GM18498 (cell line): ENCODE measurements at regions not wholly inside any gene's neighbourhood (a gene's known extent, or its start where the extent isn't known, plus 50 kb on each side); places are given as distances from the start of the nearest gene placed in this dataset.

Experiments used
- ATAC-seq: cut with Tn5 transposase; IDR thresholded peaks from one replicate; pipeline ENCODE4 v1.9.1; 2021; ENCODE audit warnings: mild to moderate bottlenecking, moderate library complexity; ENCODE audit not compliant: unreplicated experiment

DNA sequence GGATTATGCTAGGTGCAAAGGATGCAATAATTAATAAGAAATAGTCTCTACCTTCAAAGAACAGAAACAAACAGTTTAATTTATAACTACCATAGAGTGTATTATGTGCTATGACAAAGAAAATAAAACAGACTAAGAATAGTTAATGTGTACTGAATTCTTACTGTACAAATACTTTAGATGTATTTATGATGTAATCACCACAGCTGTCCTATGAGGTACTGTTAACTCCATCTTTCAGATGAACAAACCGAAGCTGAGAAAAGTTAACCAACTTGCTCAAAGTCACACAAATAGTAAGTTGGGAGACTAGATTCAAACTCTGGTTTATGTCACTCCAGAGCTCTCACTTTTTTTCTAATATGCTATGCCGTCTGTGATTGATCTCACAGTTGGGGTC, 77.0 kb upstream of the FGGY start:
- ATAC-seq, result no peak

DNA sequence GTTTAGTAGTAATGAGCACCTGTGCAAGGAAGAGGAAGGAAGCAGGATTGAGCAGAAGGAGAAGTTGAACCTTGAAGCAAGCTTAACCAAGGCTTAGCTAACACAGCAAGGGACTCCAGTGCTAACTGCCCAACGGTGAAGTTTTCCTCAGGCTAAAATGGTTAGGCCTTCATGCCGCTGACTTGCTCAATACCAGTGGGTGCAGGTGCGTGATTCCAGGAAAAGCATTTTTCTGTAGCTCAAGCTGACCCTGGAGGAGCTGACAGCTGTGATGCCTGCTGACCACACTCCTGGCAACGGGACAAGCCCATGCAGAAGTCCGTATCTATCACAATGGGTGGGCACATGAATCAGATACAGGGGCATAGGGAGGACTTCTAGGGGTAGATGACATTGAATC, 76.5 kb upstream of the FGGY start:
- ATAC-seq, result no peak

DNA sequence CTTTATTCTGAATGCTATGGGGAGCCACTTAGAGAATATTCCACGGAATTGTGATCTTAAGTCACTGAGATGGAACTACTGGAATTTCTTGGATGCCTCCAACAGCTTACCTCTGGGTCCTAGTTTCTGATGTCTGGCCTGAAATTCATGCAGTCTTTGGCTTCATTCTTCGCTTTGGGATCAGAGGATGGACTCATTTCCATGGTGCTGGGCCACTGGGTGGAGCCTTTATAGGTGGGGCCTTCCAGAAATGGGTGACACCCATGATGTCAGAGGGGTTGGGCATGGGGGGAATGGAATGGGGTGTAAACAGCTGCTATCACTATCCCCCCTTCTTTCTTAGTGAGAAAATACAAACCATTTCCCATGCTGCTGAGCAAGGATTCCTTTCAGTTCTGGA, 73.7 kb upstream of the FGGY start:
- ATAC-seq, result no peak

DNA sequence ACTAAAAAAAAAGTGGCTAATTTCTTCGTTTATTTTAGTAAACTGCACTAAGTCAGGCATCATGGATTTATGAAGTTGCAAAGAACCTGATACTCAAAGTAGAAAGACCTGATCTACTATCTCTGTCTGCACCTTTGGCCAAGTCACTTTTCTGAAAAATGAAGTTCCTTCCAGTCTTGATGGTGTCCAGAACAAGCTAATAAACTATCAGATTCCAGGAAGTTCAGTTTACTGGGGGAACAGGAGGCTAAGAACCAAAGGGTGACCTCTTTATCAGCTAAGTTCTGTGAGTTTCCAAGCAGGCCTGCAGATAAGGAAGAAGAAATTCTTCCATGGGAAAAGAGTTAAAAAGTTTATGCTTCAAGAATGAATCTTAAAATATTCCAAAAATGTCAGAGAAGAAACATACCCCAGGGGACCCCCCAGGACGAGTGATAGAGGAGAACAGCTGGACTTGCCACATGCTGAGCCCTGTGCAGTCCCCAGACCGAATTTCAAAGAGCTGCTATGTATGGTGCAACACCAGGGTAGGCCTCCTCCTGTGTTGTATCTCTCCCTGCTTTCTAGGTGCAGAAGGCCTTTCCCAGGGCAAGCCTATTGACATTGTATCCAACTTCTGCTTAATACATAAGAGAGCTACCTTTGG, 72.8 kb upstream of the FGGY start:
- ATAC-seq, result no peak

DNA sequence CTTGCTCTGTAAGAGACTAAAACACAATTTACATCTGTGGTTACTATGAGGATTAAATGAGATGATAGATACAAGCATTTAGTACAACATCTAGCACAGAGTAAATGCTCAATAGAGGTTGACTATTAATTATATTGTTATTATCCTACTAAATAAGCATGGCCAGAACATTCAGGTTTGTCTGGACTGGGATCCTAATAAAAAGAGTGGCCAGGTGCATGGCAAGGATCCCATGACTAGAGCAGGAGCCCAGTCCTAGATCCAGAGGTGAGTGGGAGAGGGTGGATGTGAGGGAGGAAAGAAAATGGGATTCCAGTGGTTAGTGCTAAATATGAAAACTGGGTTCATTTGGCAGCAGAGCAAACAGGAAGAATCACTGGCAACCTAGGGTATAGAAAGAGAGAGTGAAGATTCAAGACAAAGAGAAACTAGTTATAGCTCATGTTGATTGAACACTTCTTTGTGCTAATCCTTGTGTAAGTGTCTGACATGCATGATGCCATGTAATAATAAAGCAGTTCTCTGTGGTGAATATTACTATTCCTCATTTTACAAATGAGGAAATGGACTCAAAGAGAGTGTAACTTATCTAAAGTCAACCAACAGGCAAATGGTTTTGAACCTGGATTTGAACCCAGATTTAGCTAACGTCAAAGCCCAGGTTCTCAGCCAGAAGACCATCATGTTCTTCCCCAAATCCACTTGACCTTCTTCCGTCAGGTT, 71.1 kb upstream of the FGGY start:
- ATAC-seq, result no peak

DNA sequence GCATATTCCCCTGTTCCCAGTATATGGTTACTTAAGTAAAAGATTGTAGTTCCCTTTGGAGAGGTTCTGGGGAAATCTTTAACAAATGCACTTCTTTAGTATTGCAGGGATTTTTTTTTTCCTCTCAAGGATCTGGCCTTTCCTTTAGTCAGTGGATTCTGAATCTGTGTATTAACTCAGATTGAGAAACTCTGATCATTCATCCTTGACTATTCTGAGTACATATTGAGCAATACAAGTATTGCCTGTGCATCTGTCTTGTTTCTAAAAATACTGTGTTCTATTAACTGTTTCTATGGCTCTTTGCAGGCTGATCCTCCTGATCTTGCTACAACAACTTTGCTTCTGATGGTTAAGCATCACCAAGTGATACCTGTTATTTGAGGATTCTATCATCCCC, 67.8 kb upstream of the FGGY start:
- ATAC-seq, result no peak

DNA sequence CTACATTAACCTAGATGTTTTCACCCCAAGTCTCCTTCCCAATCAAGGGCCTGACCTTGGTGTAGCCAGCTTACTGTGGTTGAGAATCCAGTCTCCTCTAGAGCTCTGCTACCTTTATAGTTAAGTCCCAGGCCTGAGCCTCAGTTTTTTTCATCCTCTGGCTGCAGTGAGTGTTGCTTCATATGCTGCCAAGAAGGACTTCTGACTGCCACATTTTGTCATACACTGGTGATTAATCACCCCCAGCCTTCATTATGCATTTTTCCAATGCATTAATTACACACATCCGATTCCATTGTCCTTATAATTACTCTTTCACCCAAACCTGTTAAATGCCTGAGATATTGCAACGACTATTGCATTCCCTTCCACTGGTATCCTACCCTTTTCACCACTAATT, 66.3 kb upstream of the FGGY start:
- ATAC-seq, result no peak

DNA sequence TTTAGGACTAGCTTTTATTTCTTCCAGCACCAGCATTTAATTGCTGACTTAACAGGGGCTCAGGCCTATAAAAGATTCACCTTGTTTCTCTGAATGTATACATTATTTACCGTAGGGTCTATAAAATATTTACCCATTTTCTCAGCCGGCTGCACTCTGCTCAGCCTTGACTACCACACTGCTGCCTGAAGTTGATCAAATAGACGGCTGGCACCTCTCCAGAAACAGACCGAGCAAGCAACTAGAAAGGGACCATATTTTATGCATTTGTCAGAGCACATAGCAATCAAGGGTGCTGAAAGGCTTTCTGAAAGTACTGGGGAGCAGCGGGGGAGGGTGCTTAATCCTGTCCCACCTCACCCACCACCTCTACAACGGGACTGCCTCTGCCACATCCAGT, 64.7 kb upstream of the FGGY start:
- no peak for ATAC-seq

DNA sequence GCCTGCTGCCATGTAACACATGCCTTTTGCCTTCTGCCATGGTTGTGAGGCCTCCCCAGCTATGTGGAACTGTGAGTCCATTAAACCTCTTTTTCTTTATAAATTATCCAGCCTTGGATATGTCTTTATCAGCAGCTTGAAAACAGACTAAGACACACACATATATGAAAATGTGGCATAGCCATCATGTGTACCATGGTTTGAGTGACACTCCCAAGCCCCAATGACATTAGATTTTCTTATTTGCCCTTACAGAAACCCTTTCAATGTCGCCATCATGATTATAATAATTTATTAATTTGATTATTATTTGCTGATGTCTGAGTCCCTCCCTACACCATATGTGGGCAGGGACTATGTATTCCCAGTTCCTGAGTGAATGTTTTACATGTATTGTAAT, 63.5 kb upstream of the FGGY start:
- ATAC-seq, result no peak

DNA sequence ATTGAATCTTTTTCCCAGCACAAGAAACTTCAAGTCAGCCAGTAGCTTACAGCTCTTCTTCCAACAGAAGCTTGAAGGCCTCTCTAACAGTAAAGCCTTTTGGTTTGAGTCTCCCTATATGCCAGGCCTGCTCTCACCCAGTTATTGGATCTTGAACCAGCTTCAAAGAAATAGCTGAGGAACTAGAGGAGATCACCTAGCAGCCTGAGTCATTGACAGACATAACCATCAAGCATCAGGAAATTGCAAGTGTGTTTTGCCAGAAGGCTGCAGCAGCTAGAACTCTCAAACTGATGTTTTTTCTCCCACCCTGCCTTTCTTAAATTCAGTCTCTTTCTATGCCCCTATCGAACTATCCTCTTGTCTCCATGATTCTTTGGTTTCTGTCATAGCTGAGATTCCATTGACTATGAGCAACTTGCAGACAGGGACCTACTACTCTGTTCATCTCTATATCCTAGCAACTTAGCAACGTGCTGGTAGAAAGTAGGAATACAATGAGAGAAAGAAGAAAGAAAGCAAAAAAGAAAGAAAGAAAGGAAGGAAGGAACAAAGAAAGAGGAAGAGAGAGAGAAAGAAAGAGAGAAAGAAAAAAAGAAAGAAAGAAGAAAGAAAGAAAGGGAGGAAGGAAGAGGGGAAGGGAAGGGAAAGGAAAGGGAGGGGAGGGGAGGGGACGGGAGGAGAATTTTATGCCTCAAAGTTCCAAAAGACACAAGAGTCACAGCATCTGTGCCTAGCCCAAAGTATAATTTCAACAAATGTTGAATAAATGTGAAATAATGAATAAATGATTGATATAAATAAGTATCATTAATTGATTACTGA, 60.0 kb upstream of the FGGY start:
- no peak for ATAC-seq

DNA sequence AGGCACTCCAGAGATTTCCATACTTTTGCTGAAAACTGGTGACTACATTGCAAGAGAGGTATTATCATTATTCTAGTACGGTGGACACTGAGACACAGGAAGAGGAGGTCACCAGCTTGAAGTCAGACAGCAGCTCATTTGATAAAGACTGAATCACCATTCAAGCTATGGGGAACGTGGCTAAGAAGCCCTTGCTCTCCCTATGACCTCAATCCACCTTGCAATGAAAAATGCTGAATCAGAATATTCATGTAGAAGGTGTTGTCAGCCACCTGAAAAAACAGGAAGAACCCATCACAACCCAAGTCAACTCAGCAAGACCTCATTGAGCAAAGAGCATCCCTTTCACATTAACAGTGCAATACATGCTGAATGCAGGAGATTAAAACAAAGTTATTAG, 59.0 kb upstream of the FGGY start:
- no peak for ATAC-seq

DNA sequence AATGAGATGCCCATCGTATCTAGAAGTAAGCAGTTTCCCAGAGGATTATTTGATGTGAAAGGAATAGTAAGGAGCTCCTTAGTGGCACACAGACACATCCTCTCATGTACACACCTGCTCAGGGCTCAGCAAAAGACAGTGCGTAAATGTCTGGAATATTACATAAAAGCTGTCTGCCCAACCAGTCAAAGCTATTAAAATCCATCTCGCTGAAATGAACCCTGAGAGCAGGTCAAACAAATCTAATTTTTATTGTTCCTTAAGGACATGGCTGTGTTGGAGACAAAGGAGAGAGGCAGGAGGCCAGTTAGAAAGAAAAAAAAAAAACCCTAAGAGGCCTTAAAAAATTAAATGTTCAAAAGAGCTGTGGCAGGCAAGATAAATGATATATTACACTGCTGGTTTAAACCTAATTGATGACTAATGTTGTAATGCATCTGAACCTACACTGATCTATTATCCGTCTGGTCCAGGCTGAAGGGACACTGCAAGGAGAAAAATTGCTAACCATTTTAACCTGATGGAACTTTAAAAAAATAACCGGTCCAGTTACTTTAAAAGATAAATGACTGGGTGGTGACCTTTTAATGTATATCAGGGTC, 58.5 kb upstream of the FGGY start:
- no peak for ATAC-seq

DNA sequence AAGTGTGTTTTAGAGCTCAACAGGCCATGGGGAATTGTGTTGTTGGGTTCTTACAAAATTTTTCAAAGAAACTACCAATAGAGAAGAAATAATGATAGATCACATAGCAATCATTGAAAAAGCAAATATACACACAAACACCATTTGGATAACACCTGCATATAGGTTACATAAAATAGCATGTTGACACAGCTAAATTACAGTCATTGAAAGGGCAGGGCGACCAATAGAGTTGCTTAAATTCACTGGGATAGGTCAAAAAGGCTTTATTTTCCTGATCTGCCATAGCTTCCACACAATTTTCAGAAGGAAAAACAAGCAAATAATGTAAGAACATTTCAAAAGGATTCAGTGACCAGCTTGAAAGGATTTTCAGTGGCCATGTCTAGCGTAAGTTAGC, 57.9 kb upstream of the FGGY start:
- ATAC-seq, result no peak

DNA sequence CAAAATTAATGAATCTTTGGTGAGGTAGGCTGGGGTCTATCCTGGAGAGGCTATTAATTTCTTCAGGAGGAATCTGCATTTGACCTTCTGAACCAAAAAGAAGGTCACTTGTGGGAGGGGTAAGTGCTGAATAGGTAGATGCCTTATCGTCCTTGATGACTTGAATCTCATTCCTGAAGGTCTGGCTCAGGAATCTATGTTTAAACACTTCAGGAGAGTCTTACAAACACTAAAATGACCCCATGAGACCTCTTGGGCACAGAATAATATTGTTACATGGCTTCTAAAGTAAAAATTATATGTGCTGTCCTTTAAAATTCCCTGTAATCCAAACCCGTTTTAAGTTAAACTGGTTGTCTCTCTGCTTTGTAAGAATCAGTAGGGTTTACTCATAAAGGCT, 55.0 kb upstream of the FGGY start:
- ATAC-seq, result no peak

DNA sequence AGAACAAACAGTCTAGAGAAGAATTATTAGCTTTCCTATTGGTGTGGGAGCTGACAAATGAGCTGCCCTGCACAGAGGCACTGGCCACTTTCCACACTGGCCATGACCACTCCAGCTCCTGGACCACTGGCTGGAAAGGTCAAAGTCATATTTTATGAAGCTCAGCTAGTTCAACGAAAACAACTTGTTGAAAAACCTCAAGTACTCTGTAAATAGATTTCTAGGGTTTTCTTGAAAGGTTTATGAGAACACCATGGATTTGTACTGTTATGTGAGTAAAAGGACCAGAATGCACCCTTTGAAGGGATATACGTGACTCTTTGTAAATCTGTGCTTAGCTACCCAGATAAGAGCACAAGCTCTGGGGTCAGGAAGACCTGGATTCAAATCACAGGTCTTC, 54.5 kb upstream of the FGGY start:
- no peak for ATAC-seq

DNA sequence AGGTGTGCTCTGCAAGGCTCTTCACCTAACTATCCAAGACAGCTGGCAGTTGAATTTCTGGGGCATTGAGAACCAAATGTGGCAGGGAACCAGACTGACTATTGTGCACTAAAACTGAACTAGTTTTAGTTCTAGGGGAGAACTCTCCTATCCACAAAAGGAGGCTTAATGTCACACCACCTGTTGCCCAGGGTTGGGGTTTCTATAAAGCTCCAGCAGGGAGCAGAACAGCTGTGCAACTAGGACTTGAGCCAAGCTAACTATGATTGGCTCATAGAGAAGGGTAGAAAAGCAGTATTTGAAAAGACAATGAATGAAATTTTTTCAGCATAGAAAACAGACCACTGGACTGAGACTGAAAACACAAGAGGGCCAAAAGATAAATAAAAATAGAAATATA, 53.3 kb upstream of the FGGY start:
- ATAC-seq, result no peak

DNA sequence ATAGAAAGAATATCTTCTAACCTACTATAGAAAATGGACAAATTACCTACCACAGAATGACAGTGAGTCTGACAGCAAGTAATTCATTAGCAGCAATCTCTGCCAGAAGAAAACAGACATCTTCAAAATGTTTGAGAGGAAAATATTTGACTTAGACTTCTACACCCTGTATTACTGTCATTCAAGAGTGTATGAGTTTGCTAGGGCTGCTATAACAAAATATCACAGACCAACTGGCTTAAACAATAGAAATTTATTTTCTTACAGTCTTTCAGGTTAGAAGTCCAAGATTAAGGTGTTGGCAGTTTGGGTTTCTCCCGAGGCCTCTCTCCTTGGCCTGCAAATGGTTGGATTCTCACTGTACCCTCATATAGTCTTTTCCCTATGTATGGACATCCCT, 52.9 kb upstream of the FGGY start:
- no peak for ATAC-seq

DNA sequence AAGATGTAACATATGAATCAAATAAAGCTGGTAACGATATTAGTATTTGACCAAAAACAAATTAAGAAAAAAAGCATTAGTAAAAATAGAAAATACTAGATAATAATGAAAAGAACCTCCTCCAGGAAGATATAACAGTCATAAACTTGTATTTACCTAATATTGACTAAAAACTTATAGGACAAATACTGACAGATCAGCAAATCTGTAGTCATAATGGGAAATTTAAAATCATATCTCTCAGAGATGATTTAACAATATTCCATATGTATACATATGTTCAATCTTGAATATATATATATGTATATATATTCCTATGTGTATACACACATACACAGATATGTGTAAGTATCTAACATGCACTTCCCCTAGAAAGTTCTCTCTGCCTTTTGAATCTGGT, 52.0 kb upstream of the FGGY start:
- ATAC-seq, result no peak
